ENCODE measurements at regions not wholly inside any gene's neighbourhood (a gene's known extent, or its start where the extent isn't known, plus 50 kb on each side); places are given as distances from the start of the nearest gene placed in this dataset.

GRCh38 chr1:22393587-22393986, 58.1 kb upstream of the ZBTB40 start:
- H3K4me1 Mint-ChIP-seq, result no peaks in the 10 kb centered on the region
- Histone ChIP-seq H3K27me3 (replicated peaks in 1 of 4; ENCODE audit: control extremely low read depth in 1 of 4, control insufficient read depth in 3 of 4, insufficient read depth in 4 of 4, low read length in 3 of 4) (peaks cover 0 to 16% (median 2%) of the 10 kb centered on the region in 4 experiments), H3K4me1 (ENCODE audit: control insufficient read depth in 2 of 2, insufficient read depth in 2 of 2, low read length in 2 of 2) (no peaks in the 10 kb centered on the region), H4K20me1 (ENCODE audit: control insufficient read depth, insufficient read depth, low read length, poor library complexity, severe bottlenecking) (no peaks in the 10 kb centered on the region), H3K27ac (ENCODE audit: low read length in 2 of 2) (no peak overlapping the region), H2AFZ (ENCODE audit: insufficient read depth, low read depth, low read length, poor library complexity, severe bottlenecking) (no peak overlapping the region), H3K36me3 (replicated peaks in 1 of 2; ENCODE audit: control extremely low read depth in 1 of 2, control insufficient read depth in 1 of 2, extremely low read depth in 1 of 2, insufficient read depth in 2 of 2, low read length in 1 of 2) (no peaks in the 10 kb centered on the region), H3K79me2 (ENCODE audit: control insufficient read depth, insufficient read depth, low read length) (no peaks in the 10 kb centered on the region), H3K9me3 (ENCODE audit: control extremely low read depth in 1 of 3, control insufficient read depth in 2 of 3, insufficient read depth in 1 of 3, low read length in 2 of 3) (no peaks in the 10 kb centered on the region), H3K9ac (ENCODE audit: low read length) (no peak overlapping the region), H3K4me2 (replicated peaks; ENCODE audit: low read depth, low read length, poor library complexity, severe bottlenecking) (no peak overlapping the region), H3K4me3 (ENCODE audit: control extremely low read depth in 1 of 5, extremely low read depth in 1 of 5, insufficient read depth in 1 of 5, low read depth in 2 of 5, low read length in 4 of 5) (no peak overlapping the region)
- H3K4me3 Mint-ChIP-seq, result no peak overlapping the region
- H3K27ac Mint-ChIP-seq, result no peak overlapping the region
- WGBS (ENCODE audit: insufficient coverage), result 91% methylated on average over 6 of the region's 6 CpGs
- POLR2A ChIA-PET, result no interaction called here
- H3K27me3 Mint-ChIP-seq, result peaks cover 23% of the 10 kb centered on the region
- no peak for TF ChIP-seq EZH2 (IDR thresholded peaks at IDR 0.05; ENCODE audit: borderline replicate concordance, insufficient read depth, low read depth, low read length, poor library complexity, severe bottlenecking)
- TF ChIP-seq, protein P1, sequence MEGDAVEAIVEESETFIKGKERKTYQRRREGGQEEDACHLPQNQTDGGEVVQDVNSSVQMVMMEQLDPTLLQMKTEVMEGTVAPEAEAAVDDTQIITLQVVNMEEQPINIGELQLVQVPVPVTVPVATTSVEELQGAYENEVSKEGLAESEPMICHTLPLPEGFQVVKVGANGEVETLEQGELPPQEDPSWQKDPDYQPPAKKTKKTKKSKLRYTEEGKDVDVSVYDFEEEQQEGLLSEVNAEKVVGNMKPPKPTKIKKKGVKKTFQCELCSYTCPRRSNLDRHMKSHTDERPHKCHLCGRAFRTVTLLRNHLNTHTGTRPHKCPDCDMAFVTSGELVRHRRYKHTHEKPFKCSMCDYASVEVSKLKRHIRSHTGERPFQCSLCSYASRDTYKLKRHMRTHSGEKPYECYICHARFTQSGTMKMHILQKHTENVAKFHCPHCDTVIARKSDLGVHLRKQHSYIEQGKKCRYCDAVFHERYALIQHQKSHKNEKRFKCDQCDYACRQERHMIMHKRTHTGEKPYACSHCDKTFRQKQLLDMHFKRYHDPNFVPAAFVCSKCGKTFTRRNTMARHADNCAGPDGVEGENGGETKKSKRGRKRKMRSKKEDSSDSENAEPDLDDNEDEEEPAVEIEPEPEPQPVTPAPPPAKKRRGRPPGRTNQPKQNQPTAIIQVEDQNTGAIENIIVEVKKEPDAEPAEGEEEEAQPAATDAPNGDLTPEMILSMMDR (IDR thresholded peaks at IDR 0.05), result no peak
- CTCF ChIA-PET, result no interaction called here
- intact Hi-C loops (cut with micrococcal nuclease), result no loop called here
- no peak for ATAC-seq (ENCODE audit: low read depth)
- H3K9me3 Mint-ChIP-seq (ENCODE audit: insufficient read depth), result no peaks in the 10 kb centered on the region
- no peak for DNase-seq

- no peak for ATAC-seq (ENCODE audit: low read depth)
- no peak overlapping the region for H3K27ac Mint-ChIP-seq
Observed at GRCh38 chr1:22398656-22399420, 52.8 kb upstream of the ZBTB40 start.

More at GRCh38 chr1:22398656-22399420, 52.8 kb upstream of the ZBTB40 start:
- no peaks in the 10 kb centered on the region for H3K9me3 ChIP-seq (ENCODE audit: control extremely low read depth in 1 of 3, control insufficient read depth in 2 of 3, insufficient read depth in 1 of 3, low read length in 2 of 3)
- H4K20me1 ChIP-seq (ENCODE audit: control insufficient read depth, insufficient read depth, low read length, poor library complexity, severe bottlenecking), result no peaks in the 10 kb centered on the region
- Mint-ChIP-seq H3K4me1 (no peaks in the 10 kb centered on the region), H3K27me3 (peaks cover 48% of the 10 kb centered on the region), H3K4me3 (no peak overlapping the region), H3K9me3 (ENCODE audit: insufficient read depth) (no peaks in the 10 kb centered on the region)
- peaks cover 0 to 30% (median 10%) of the 10 kb centered on the region in 4 experiments for H3K27me3 ChIP-seq (replicated peaks in 1 of 4; ENCODE audit: control extremely low read depth in 1 of 4, control insufficient read depth in 3 of 4, insufficient read depth in 4 of 4, low read length in 3 of 4)
- POLR2A ChIA-PET, result no interaction called here
- no peak overlapping the region for H3K9ac ChIP-seq (ENCODE audit: low read length)
- intact Hi-C loops (cut with micrococcal nuclease), result no loop called here
- H3K4me1 ChIP-seq (ENCODE audit: control insufficient read depth in 2 of 2, insufficient read depth in 2 of 2, low read length in 2 of 2), result no peaks in the 10 kb centered on the region
- H2AFZ ChIP-seq (ENCODE audit: insufficient read depth, low read depth, low read length, poor library complexity, severe bottlenecking), result no peak overlapping the region
- 73% methylated on average over 4 of the region's 11 CpGs for WGBS (ENCODE audit: insufficient coverage)
- no peak overlapping the region for H3K27ac ChIP-seq (ENCODE audit: low read length in 2 of 2)
- no peaks in the 10 kb centered on the region for H3K79me2 ChIP-seq (ENCODE audit: control insufficient read depth, insufficient read depth, low read length)
- CTCF ChIA-PET, result no interaction called here
- no peaks in the 10 kb centered on the region for H3K36me3 ChIP-seq (replicated peaks in 1 of 2; ENCODE audit: control extremely low read depth in 1 of 2, control insufficient read depth in 1 of 2, extremely low read depth in 1 of 2, insufficient read depth in 2 of 2, low read length in 1 of 2)
- TF ChIP-seq EZH2 (IDR thresholded peaks at IDR 0.05; ENCODE audit: borderline replicate concordance, insufficient read depth, low read depth, low read length, poor library complexity, severe bottlenecking), result no peak
- TF ChIP-seq, protein P1 (IDR thresholded peaks at IDR 0.05), result no peak
- no peak for DNase-seq
- H3K4me2 ChIP-seq (replicated peaks; ENCODE audit: low read depth, low read length, poor library complexity, severe bottlenecking), result no peak overlapping the region
- H3K4me3 ChIP-seq (ENCODE audit: control extremely low read depth in 1 of 5, extremely low read depth in 1 of 5, insufficient read depth in 1 of 5, low read depth in 2 of 5, low read length in 4 of 5), result no peak overlapping the region
